Aorta (tissue), 5 donors: ENCODE measurements at regions not wholly inside any gene's neighbourhood (a gene's known extent, or its start where the extent isn't known, plus 50 kb on each side); places are given as distances from the start of the nearest gene placed in this dataset.

Source experiments
- ATAC-seq: fragments of 200-7000 bp; cut with Tn5 transposase; one replicate; pipeline ENCODE4 v1.9.1; 2022; ENCODE audit warnings: moderate library complexity; ENCODE audit not compliant: low FRiP score
- DNase-seq, 2 donors: peaks; one replicate each; pipeline ENCODE4 v3.0.0-alpha.2; 2020
- H3K27ac ChIP-seq, 2 donors: one replicate each; pipeline ENCODE4 v1.5.1; 2013; ENCODE audit warnings: low read length in 2 of 2, mild to moderate bottlenecking in 2 of 2, moderate library complexity in 2 of 2, control low read depth in 1 of 2, inconsistent platforms in 1 of 2, low read depth in 1 of 2
- H3K27me3 ChIP-seq, 2 donors: one replicate each; pipeline ENCODE4 v1.6.1; 2013; ENCODE audit warnings: control low read depth in 1 of 2, low read length in 1 of 2, mild to moderate bottlenecking in 1 of 2, moderate library complexity in 1 of 2; ENCODE audit not compliant: insufficient read depth in 2 of 2, control insufficient read depth in 1 of 2
- H3K36me3 ChIP-seq, 2 donors: one replicate each; pipeline ENCODE4 v1.6.1; 2013; ENCODE audit warnings: control low read depth in 1 of 2, low read length in 1 of 2, mild to moderate bottlenecking in 1 of 2; ENCODE audit not compliant: insufficient read depth in 2 of 2, control insufficient read depth in 1 of 2
- H3K4me1 ChIP-seq, 2 donors: one replicate each; pipeline ENCODE4 v1.6.1; 2013; ENCODE audit warnings: low read length in 2 of 2, control low read depth in 1 of 2, mild to moderate bottlenecking in 1 of 2, moderate library complexity in 1 of 2; ENCODE audit not compliant: insufficient read depth in 2 of 2, control insufficient read depth in 1 of 2
- H3K4me3 ChIP-seq, 2 donors: one replicate each; pipeline ENCODE4 v1.5.1; 2013; ENCODE audit warnings: low read length in 2 of 2, control low read depth in 1 of 2, mild to moderate bottlenecking in 1 of 2
- H3K9me3 ChIP-seq: one replicate; pipeline ENCODE4 v1.6.1; 2013; ENCODE audit warnings: mild to moderate bottlenecking, low read length; ENCODE audit not compliant: control insufficient read depth
- WGBS, 2 donors: extraction: QIAGEN DNeasy Blood & Tissue Kit; methylation state at CpG; one replicate each; pipeline ENCODE4 v1.1.7; 2013; 5-methylcytosine and 5-hydroxymethylcytosine counted together
- intact Hi-C, 2 donors: fragments of 100-400 bp; cut with DNase I; formaldehyde crosslinking; loops; one replicate each; pipeline versions ENCODE4 v1.14.2 to v1.15.0; 2022
- donor health status: healthy with polysubstance abuse.
- donor health status: Bipolar disorder and iron deficiency.
- donor health status: DM: no; HTN: no; CAD: no.
- donor health status: DM: no; HTN: no; CAD: no.
- donor health status: DM: yes; HTN: yes; CAD: no.

DNA sequence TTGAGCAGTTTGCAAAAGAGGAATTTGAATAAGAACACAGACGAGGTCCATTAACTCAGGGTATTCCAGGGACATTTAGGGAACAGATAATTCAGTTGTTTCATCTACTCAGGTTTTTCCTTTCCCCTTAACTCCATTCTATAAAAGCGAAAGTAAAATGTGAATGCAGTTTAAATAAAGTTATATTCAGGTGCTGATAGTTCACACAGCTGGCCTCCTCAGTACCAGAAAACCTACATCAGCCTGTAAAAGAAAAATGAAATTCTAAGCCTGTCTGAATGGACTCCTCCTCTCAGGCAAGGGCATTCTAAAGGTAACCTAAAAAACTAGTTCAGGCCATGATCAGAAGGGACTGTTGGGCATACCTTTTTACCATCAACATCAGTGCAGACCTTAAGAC, 873.8 kb downstream of the SUCLG1 start:
- no peak for DNase-seq
- Histone ChIP-seq H3K36me3 (no peaks in the 10 kb centered on the region), H3K9me3 (no peaks in the 10 kb centered on the region), H3K4me3 (no peak overlapping the region), H3K4me1 (no peaks in the 10 kb centered on the region), H3K27me3 (no peaks in the 10 kb centered on the region), H3K27ac (no peak overlapping the region)
- 73 to 90% methylated on average over 2 of the region's 2 CpGs for WGBS, 2 donors
- no peak for ATAC-seq
- intact Hi-C loops: no loop called here

DNA sequence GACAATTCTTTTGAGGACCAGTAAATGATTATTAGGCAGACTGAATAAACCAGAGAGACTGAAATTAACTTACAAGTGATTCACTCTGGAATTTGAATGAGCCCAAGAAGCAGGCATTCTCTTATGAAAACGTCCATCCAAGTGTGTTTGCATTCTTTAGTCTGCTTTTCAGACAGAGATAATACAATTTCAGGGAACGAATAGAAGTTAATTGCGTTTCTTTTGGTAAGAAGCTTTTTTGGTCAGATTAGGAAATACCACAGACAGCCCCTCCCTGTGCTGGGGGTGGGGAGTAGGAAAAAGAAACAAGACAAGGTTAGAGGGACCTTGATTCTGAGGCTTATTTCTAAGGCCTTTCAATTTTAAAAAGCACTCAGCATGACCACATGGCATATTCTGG, 874.4 kb downstream of the SUCLG1 start:
- H3K27me3 ChIP-seq: no peaks in the 10 kb centered on the region
- H3K4me3 ChIP-seq: no peak overlapping the region
- H3K27ac ChIP-seq: no peak overlapping the region
- WGBS, 2 donors: 7 to 12% methylated on average over 3 of the region's 3 CpGs
- H3K4me1 ChIP-seq: no peaks in the 10 kb centered on the region
- intact Hi-C loops: no loop called here
- no peaks in the 10 kb centered on the region for H3K9me3 ChIP-seq
- ATAC-seq (no peak), DNase-seq (no peak)
- H3K36me3 ChIP-seq: no peaks in the 10 kb centered on the region

DNA sequence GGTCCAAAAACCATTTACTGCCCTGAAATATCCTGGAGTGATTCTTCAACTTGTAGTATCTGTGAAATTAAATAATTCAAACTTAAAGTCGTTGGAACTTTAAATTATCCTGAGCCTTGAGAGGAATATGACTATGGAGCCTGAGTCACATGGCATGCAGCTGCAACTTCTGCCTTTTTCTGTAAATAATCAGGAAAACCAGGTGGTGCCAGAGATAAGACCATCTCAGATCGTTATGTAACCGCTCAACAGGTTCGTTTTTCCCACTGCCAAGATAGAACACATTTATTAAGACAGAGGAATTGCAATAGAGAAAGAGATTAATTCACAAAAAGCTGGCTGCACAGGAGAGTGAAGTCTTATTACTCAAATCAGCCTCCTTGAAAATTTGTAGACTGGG, 876.5 kb downstream of the SUCLG1 start:
- ATAC-seq (no peak), DNase-seq (no peak)
- Histone ChIP-seq H3K27ac (no peak overlapping the region), H3K36me3 (no peaks in the 10 kb centered on the region), H3K27me3 (no peaks in the 10 kb centered on the region), H3K4me3 (no peak overlapping the region), H3K9me3 (no peaks in the 10 kb centered on the region), H3K4me1 (no peaks in the 10 kb centered on the region)
- 59 to 72% methylated on average over 4 of the region's 4 CpGs for WGBS, 2 donors
- intact Hi-C loops: no loop called here

DNA sequence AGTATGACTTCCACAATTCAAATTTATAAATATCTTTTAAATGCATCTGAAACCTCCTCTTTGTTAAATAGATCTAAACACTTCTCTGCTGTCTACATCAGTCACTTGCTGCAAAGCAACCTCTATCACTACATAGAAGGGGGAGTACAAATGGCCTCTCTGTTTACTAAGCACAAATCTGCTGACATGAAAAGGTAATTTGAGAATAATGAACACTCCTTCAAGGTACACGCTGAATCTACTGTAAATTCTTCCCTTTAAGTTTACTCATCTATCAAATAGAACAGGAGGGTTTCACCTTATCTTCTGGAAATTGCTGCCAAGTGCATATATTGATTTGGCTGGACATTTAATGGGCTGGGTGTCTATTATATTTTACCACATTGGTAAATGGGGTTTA, 879.6 kb downstream of the SUCLG1 start:
- H3K4me1 ChIP-seq: no peaks in the 10 kb centered on the region
- 59 to 61% methylated on average over 1 of the region's 1 CpG for WGBS, 2 donors
- no peak overlapping the region for H3K27ac ChIP-seq
- no peaks in the 10 kb centered on the region for H3K27me3 ChIP-seq
- DNase-seq (no peak), ATAC-seq (no peak)
- H3K4me3 ChIP-seq: no peak overlapping the region
- no peaks in the 10 kb centered on the region for H3K36me3 ChIP-seq
- intact Hi-C loops: no loop called here
- no peaks in the 10 kb centered on the region for H3K9me3 ChIP-seq

DNA sequence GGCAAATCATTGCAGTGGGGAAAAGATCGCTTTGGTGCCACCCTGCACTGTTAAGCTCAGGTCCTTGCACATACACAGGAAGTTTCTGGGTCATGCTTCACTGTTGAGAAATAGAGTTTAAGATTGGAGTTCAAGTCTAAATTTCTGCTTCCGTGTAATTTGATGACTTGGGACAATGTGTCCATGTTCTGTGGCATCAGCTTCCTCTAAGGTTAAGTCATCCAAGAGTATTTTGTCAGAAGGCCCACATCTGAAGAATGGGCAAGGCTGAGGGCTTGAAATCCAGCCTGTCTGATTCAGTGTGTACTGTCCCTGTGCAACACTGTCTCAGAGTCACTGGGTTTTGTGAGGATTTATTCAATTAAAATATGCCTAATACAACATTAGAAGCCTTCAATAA, 880.7 kb downstream of the SUCLG1 start:
- no peaks in the 10 kb centered on the region for H3K4me1 ChIP-seq
- ATAC-seq (no peak), DNase-seq (no peak)
- 62 to 72% methylated on average over 2 of the region's 2 CpGs for WGBS, 2 donors
- H3K27me3 ChIP-seq: no peaks in the 10 kb centered on the region
- no peaks in the 10 kb centered on the region for H3K9me3 ChIP-seq
- intact Hi-C loops: no loop called here
- no peak overlapping the region for H3K4me3 ChIP-seq
- H3K27ac ChIP-seq: no peak overlapping the region
- no peaks in the 10 kb centered on the region for H3K36me3 ChIP-seq

DNA sequence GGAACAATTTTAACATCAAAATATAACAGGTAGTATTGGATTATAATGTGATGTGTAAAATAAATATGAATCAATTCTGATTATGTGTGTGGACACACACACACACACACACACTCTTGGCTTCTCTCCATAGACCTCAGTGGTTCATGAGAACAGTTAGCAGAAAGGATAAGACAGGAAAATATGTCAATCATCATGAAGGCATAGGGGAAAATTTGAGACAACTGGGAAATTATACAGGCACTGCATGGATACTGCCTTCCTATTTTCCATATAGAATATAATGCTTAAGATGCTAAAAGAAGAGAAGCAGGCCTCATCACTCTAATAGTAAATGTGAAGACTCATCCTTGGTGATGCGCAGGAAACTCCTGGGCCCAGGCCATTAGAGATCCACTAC, 884.5 kb downstream of the SUCLG1 start:
- Histone ChIP-seq H3K27me3 (no peaks in the 10 kb centered on the region), H3K9me3 (no peaks in the 10 kb centered on the region), H3K27ac (no peak overlapping the region), H3K4me1 (no peaks in the 10 kb centered on the region), H3K36me3 (no peaks in the 10 kb centered on the region), H3K4me3 (no peak overlapping the region)
- DNase-seq: no peak
- 96% methylated on average over 1 of the region's 1 CpG for WGBS, 2 donors
- intact Hi-C loops: no loop called here
- no peak for ATAC-seq

- Histone ChIP-seq H3K4me3 (no peak overlapping the region), H3K9me3 (no peaks in the 10 kb centered on the region), H3K27me3 (no peaks in the 10 kb centered on the region), H3K4me1 (no peaks in the 10 kb centered on the region), H3K27ac (no peak overlapping the region), H3K36me3 (no peaks in the 10 kb centered on the region)
- DNase-seq (no peak), ATAC-seq (no peak)
- intact Hi-C loops: no loop called here
- 88 to 89% methylated on average over 5 of the region's 5 CpGs for WGBS, 2 donors
Measured at GRCh38 chr2:83573060-83573459, 886.0 kb downstream of the SUCLG1 start.

DNA sequence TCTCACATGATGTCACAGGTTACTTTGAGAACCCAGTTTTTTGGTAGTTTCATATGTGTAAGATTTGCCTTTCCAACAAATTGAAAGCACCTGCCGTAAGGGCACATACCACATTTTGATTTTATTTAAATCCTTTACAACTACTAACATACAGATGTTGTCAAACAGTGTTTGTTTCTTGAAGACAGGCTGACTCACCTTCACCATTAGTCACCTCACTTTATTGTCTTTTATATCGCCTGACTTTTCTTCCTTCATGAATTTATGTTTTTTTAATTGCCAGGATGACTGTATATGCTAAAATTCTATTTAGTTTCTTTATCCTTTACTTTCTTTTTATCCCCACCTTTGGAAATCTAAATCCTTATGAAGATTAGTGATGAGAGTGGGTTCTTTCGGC, 886.7 kb downstream of the SUCLG1 start:
- 87 to 91% methylated on average over 3 of the region's 3 CpGs for WGBS, 2 donors
- ATAC-seq: no peak
- no peaks in the 10 kb centered on the region for H3K9me3 ChIP-seq
- no peak overlapping the region for H3K4me3 ChIP-seq
- no peaks in the 10 kb centered on the region for H3K27me3 ChIP-seq
- no peak for DNase-seq
- intact Hi-C loops: no loop called here
- no peaks in the 10 kb centered on the region for H3K36me3 ChIP-seq
- H3K4me1 ChIP-seq: no peaks in the 10 kb centered on the region
- no peak overlapping the region for H3K27ac ChIP-seq

GRCh38 chr2:83567551-83567950, 891.5 kb downstream of the SUCLG1 start:
- Histone ChIP-seq H3K27me3 (no peaks in the 10 kb centered on the region), H3K36me3 (no peaks in the 10 kb centered on the region), H3K4me3 (no peak overlapping the region), H3K9me3 (no peaks in the 10 kb centered on the region), H3K27ac (no peak overlapping the region), H3K4me1 (no peaks in the 10 kb centered on the region)
- DNase-seq (no peak), ATAC-seq (no peak)
- WGBS, 2 donors: 62 to 64% methylated on average over 3 of the region's 3 CpGs
- intact Hi-C loops: no loop called here
